Heart left ventricle (tissue), 16 donors: ENCODE measurements at regions not wholly inside any gene's neighbourhood (a gene's known extent, or its start where the extent isn't known, plus 50 kb on each side); places are given as distances from the start of the nearest gene placed in this dataset.

Source experiments
- ATAC-seq, 4 donors: fragments of 200-7000 bp; cut with Tn5 transposase; one replicate each; pipeline ENCODE4 v1.9.1; 2020 to 2022; ENCODE audit warnings: moderate library complexity in 4 of 4, mild to moderate bottlenecking in 3 of 4, moderate number of reproducible peaks in 1 of 4
- DNase-seq, 5 donors: peaks; one replicate each; pipeline ENCODE4 v3.0.0-alpha.2; 2020
- H3K27ac ChIP-seq, 12 donors: fragments of 200-600 bp; sonication (generic) in 4 of 12; one replicate each; pipeline versions ENCODE4 v1.5.0 to v1.8.0; 2016 to 2022; ENCODE audit warnings: mild to moderate bottlenecking in 2 of 12
- H3K27me3 ChIP-seq, 9 donors: fragments of 200-600 bp; sonication (generic) in 2 of 9; one replicate each; pipeline versions ENCODE4 v1.5.1 to v1.8.0; 2016 to 2022; ENCODE audit warnings: mild to moderate bottlenecking in 3 of 9
- H3K36me3 ChIP-seq, 9 donors: fragments of 200-600 bp; sonication (generic) in 2 of 9; one replicate each; pipeline versions ENCODE4 v1.5.0 to v1.8.0; 2018 to 2022; ENCODE audit warnings: mild to moderate bottlenecking in 2 of 9
- H3K4me1 ChIP-seq, 12 donors: fragments of 200-600 bp; sonication (generic) in 4 of 12; one replicate each; pipeline versions ENCODE4 v1.5.0 to v1.8.0; 2016 to 2022; ENCODE audit warnings: mild to moderate bottlenecking in 3 of 12
- H3K4me3 ChIP-seq, 12 donors: fragments of 200-600 bp; sonication (generic) in 4 of 12; one replicate each; pipeline versions ENCODE4 v1.5.0 to v1.8.0; 2017 to 2022; ENCODE audit warnings: mild to moderate bottlenecking in 9 of 12, moderate library complexity in 4 of 12
- H3K9me3 ChIP-seq, 12 donors: fragments of 200-600 bp; sonication (generic) in 4 of 12; one replicate each; pipeline versions ENCODE4 v1.5.0 to v1.8.0; 2016 to 2022; ENCODE audit warnings: mild to moderate bottlenecking in 1 of 12
- CTCF ChIP-seq, 12 donors: fragments of 200-600 bp; sonication (generic) in 4 of 12; IDR thresholded peaks; one replicate each; pipeline versions ENCODE4 v1.5.0 to v1.8.0; 2018 to 2022; ENCODE audit warnings: antibody characterized with exemption in 12 of 12, mild to moderate bottlenecking in 5 of 12
- POLR2A ChIP-seq, 2 donors: fragments of 450-650 bp; IDR thresholded peaks; one replicate each; pipeline ENCODE4 v1.6.1; 2017; ENCODE audit warnings: antibody characterized with exemption in 2 of 2, mild to moderate bottlenecking in 2 of 2, moderate library complexity in 2 of 2
- WGBS, 4 donors: extraction: QIAGEN DNeasy Blood & Tissue Kit in 2 of 4; methylation state at CpG; one replicate each; pipeline versions ENCODE4 v1.1.5 to v1.1.7; 2013 to 2018; 5-methylcytosine and 5-hydroxymethylcytosine counted together
- intact Hi-C, 10 donors: fragments of 100-400 bp; cut with DNase I; formaldehyde crosslinking; loops; one replicate each; pipeline versions ENCODE4 v1.11.1 to v1.14.2; 2022
- donor health status: ischemic (EF 13 %, LVEDD 7.1; RV severe dilation, severe dysfunction).
- donor health status: healthy with polysubstance abuse.
- donor health status: DM: no; HTN: yes; CAD: no.
- donor health status: DM: no; HTN: no; CAD: no.
- donor health status: ischemic (EF 25% LVEDD 6.9; RV normal size, moderate dysfunction).
- donor health status: ischemic (EF 25% LVEDD 5.7; RV mildly dilated, moderate dysfunction).
- donor health status: healthy.
- donor health status: DM: yes; HTN: yes; CAD: no.
- donor health status: ischemic (EF 35%, LVEDD 5.7; RV mildly dilated, moderate dysfunction).
- donor health status: nonischemic (EF 11% LVEDD 7.7; RV severe dilation, severe dysfunction).
- donor health status: DM: yes; HTN: yes; CAD: no.
- donor health status: PGD.
- donor health status: ischemic (EF 29% LVEDD 5.4; RV normal size, mild dysfunction).
- donor health status: nonischemic (EF 23%, LVEDD 6.1; RV moderate dilation, normal function).

- Histone ChIP-seq H3K36me3 (no peaks in the 10 kb centered on the region), H3K27me3 (no peaks in the 10 kb centered on the region), H3K27ac (no peak overlapping the region), H3K4me1 (no peaks in the 10 kb centered on the region), H3K4me3 (no peak overlapping the region), H3K9me3 (peaks cover 0 to 18% (median 7%) of the 10 kb centered on the region in 12 donors)
- intact Hi-C loops = no loop called here
- no peak for ATAC-seq
- no peak for DNase-seq
- WGBS, 4 donors = 90 to 92% (median 91%) methylated on average over 1 of the region's 1 CpG
- TF ChIP-seq POLR2A (IDR thresholded peaks at IDR 0.05) (no peak), CTCF (IDR thresholded peaks at IDR 0.05) (no peak)
These were observed 497.4 kb downstream of the ETS1 start for GRCh38 chr11:128089962-128090361.

- no peak overlapping the region for H3K4me3 ChIP-seq
- DNase-seq (no peak), ATAC-seq (no peak)
- no peaks in the 10 kb centered on the region for H3K27me3 ChIP-seq
- no peak overlapping the region for H3K27ac ChIP-seq
- no peaks in the 10 kb centered on the region for H3K4me1 ChIP-seq
- no peak for TF ChIP-seq POLR2A (IDR thresholded peaks at IDR 0.05)
- no peak for TF ChIP-seq CTCF (IDR thresholded peaks at IDR 0.05)
- H3K36me3 ChIP-seq = no peaks in the 10 kb centered on the region
- intact Hi-C loops = no loop called here
- WGBS, 4 donors = 94 to 97% (median 96%) methylated on average over 2 of the region's 2 CpGs
- H3K9me3 ChIP-seq = peaks cover 0 to 18% (median 7%) of the 10 kb centered on the region in 12 donors
These were observed 500.6 kb downstream of the ETS1 start for GRCh38 chr11:128086794-128087193.

- Histone ChIP-seq H3K9me3 (peaks cover 0 to 15% (median 6%) of the 10 kb centered on the region in 12 donors), H3K36me3 (no peaks in the 10 kb centered on the region), H3K4me1 (no peaks in the 10 kb centered on the region), H3K27me3 (no peaks in the 10 kb centered on the region), H3K4me3 (no peak overlapping the region), H3K27ac (no peak overlapping the region)
- no peak for ATAC-seq
- intact Hi-C loops = no loop called here
- no peak for DNase-seq
- TF ChIP-seq POLR2A (IDR thresholded peaks at IDR 0.05) (no peak), CTCF (IDR thresholded peaks at IDR 0.05) (no peak)
- 0 to 2% (median 0%) methylated on average over 1 of the region's 1 CpG for WGBS, 4 donors
These were observed 502.1 kb downstream of the ETS1 start for GRCh38 chr11:128085276-128085675.

GRCh38 chr11:128082574-128082973 lies 504.8 kb downstream of the ETS1 start:
- Histone ChIP-seq H3K4me1 (no peaks in the 10 kb centered on the region), H3K4me3 (no peak overlapping the region), H3K27ac (no peak overlapping the region), H3K9me3 (peaks cover 0 to 2% (median 0%) of the 10 kb centered on the region in 12 donors), H3K27me3 (no peaks in the 10 kb centered on the region), H3K36me3 (no peaks in the 10 kb centered on the region)
- WGBS, 4 donors = 60 to 82% (median 70%) methylated on average over 2 of the region's 2 CpGs
- intact Hi-C loops = no loop called here
- ATAC-seq (no peak), DNase-seq (no peak)
- TF ChIP-seq CTCF (IDR thresholded peaks at IDR 0.05) (no peak), POLR2A (IDR thresholded peaks at IDR 0.05) (no peak)
